ENCODE measurements at regions not wholly inside any gene's neighbourhood (a gene's known extent, or its start where the extent isn't known, plus 50 kb on each side); places are given as distances from the start of the nearest gene placed in this dataset.

GRCh38 chr5:13186177-13186576, 758.3 kb downstream of the DNAH5 start:
- TF ChIP-seq CTCF (conservative IDR thresholded peaks at IDR 0.05; ENCODE audit: low read length) (no peak), EZH2phosphoT487 (IDR thresholded peaks at IDR 0.05; ENCODE audit: borderline replicate concordance, low read depth, low read length) (no peak)
